Muscle layer of colon (tissue), 2 donors: ENCODE measurements at regions not wholly inside any gene's neighbourhood (a gene's known extent, or its start where the extent isn't known, plus 50 kb on each side); places are given as distances from the start of the nearest gene placed in this dataset.
"Not testable (repeated sequence)": the region's sequence is repeated elsewhere in the genome, so short reads cannot be mapped to it uniquely, and the experiment has no call there.

Source experiments
- H3K27ac ChIP-seq: one replicate; pipeline ENCODE4 v1.7.0; 2013; ENCODE audit warnings: low read depth, mild to moderate bottlenecking, low read length, moderate library complexity
- H3K27me3 ChIP-seq, 2 donors: one replicate each; pipeline ENCODE4 v1.7.0; 2013; ENCODE audit warnings: low read length in 2 of 2, mild to moderate bottlenecking in 2 of 2; ENCODE audit not compliant: insufficient read depth in 2 of 2, control insufficient read depth in 1 of 2
- H3K36me3 ChIP-seq: one replicate; pipeline ENCODE4 v1.7.0; 2013; ENCODE audit warnings: mild to moderate bottlenecking, low read length; ENCODE audit not compliant: insufficient read depth
- H3K4me1 ChIP-seq: one replicate; pipeline ENCODE4 v1.7.0; 2013; ENCODE audit warnings: mild to moderate bottlenecking, low read length; ENCODE audit not compliant: insufficient read depth
- H3K4me3 ChIP-seq, 2 donors: one replicate each; pipeline ENCODE4 v1.7.0; 2013; ENCODE audit warnings: low read length in 2 of 2, low read depth in 1 of 2, mild to moderate bottlenecking in 1 of 2, moderate library complexity in 1 of 2
- H3K9ac ChIP-seq: one replicate; pipeline ENCODE4 v1.7.0; 2013; ENCODE audit warnings: low read length
- H3K9me3 ChIP-seq: one replicate; pipeline ENCODE4 v1.7.0; 2013; ENCODE audit warnings: mild to moderate bottlenecking, low read length
- donor health status: abdominal sarcoma.
- donor health status: Adenocarcinoma of cecum.

DNA sequence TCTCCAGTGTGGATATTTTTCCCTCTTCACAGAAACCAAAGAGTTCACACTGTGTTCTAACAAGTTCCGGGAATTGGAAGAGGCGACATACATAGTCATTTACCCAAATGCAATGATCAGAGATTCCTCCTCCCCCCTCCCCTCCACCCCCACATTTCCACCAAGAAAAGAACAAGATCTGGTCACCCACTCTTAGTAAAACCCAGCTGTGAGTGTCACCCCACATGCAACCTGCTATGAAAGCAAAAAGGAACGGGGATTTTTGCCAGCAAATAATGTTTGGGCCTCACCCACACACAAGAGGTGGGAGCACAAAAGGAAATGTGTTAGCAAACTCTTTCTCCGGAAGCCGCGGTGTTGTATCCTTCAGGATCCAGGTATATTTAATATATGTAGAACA is 745.0 kb upstream of the AUTS2 start:
- Histone ChIP-seq H3K27ac (no peak overlapping the region), H3K4me3 (no peak overlapping the region), H3K4me1 (no peaks in the 10 kb centered on the region), H3K9ac (no peak overlapping the region), H3K27me3 (no peaks in the 10 kb centered on the region), H3K9me3 (no peaks in the 10 kb centered on the region), H3K36me3 (no peaks in the 10 kb centered on the region)

DNA sequence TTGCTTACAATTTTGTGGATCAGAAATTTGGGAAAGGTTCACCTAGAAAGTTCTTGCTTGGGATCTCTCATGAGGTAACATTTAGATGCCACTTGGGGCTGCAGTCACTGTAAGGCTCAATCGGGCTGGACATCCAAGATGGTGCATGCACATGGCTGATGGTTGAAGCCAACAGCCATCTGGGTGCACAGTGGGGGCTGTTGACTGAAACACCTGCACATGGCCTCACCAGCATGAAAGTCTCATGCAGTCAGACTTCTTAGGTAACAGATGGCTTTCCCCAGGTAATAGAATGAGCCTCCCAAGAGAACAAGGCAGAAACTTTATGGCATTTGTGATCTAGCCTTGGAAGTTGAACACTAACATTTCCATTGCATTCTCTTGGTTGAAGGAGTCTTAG is 740.7 kb upstream of the AUTS2 start:
- no peak overlapping the region for H3K4me3 ChIP-seq
- no peak overlapping the region for H3K9ac ChIP-seq
- no peaks in the 10 kb centered on the region for H3K9me3 ChIP-seq
- no peaks in the 10 kb centered on the region for H3K36me3 ChIP-seq
- H3K4me1 ChIP-seq, result no peaks in the 10 kb centered on the region
- no peak overlapping the region for H3K27ac ChIP-seq
- no peaks in the 10 kb centered on the region for H3K27me3 ChIP-seq

- no peaks in the 10 kb centered on the region for H3K9me3 ChIP-seq
- no peaks in the 10 kb centered on the region for H3K27me3 ChIP-seq
- no peaks in the 10 kb centered on the region for H3K36me3 ChIP-seq
- H3K27ac ChIP-seq, result no peak overlapping the region
- H3K9ac ChIP-seq, result no peak overlapping the region
- H3K4me1 ChIP-seq, result no peaks in the 10 kb centered on the region
- H3K4me3 ChIP-seq, result no peak overlapping the region
These were observed 739.8 kb upstream of the AUTS2 start for GRCh38 chr7:68858497-68858896.

DNA sequence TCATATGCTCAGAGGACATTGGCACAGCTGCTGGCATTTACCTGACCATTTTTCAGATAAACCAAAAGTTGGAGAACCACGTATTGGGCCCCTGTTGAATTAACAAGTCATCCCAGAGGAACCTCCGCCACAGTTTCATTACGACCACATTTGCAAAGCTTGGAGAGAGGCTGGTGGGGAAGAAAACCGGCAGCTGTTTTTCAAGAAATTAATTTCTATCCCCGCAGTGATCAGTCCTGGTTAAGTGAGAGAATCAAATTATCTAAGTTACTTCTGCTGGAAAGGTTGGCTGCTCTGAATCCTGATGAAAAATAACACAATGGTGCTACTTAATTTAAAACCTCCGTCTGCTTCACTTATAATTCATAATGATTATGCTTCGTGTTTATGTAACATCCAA is 737.1 kb upstream of the AUTS2 start:
- Histone ChIP-seq H3K4me3 (no peak overlapping the region), H3K9me3 (no peaks in the 10 kb centered on the region), H3K36me3 (no peaks in the 10 kb centered on the region), H3K27ac (no peak overlapping the region), H3K4me1 (no peaks in the 10 kb centered on the region), H3K9ac (no peak overlapping the region), H3K27me3 (no peaks in the 10 kb centered on the region)

DNA sequence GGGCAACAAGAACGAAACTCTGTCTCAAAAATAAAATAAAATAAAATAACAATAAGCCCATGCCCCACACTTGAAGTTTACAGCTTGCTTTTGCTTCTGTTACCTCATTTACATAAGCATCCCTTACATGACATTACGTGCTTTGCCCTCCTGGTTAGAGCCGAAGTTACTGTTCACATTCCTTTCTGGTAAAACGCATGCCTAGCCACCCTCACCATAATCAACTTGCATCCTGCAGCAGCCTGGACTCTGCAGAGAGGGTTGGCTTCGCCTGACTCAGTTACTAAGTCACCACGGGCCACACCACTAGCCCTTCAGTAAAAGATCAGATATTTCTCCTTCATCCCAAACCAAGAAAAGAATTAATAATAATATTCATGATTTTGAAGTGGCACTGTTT is 736.0 kb upstream of the AUTS2 start:
- Histone ChIP-seq H3K36me3 (no peaks in the 10 kb centered on the region), H3K9me3 (no peaks in the 10 kb centered on the region), H3K9ac (no peak overlapping the region), H3K4me3 (no peak overlapping the region), H3K27ac (no peak overlapping the region), H3K4me1 (no peaks in the 10 kb centered on the region), H3K27me3 (no peaks in the 10 kb centered on the region)

DNA sequence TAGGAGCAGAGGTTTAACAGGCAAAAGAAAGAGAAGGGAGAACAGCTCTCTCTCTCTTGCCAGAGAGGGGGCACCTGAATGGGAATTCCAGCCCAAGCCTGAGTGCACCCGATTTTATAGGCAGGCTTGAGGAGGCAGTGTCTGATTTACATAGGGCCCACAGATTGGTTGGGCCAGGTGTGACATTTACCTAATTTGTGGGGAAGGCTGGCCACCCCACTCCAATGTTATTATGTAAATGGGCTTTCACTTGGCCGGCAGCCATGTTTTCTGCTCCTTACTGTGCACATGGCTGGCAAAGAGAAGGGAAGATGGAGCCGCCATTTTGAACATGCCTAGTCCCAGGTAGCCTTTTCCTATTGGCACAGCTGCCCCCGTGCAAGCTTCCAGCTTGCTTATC is 735.5 kb upstream of the AUTS2 start:
- H3K36me3 ChIP-seq, result no peaks in the 10 kb centered on the region
- no peaks in the 10 kb centered on the region for H3K9me3 ChIP-seq
- H3K27me3 ChIP-seq, result no peaks in the 10 kb centered on the region
- no peak overlapping the region for H3K4me3 ChIP-seq
- H3K27ac ChIP-seq, result no peak overlapping the region
- H3K4me1 ChIP-seq, result no peaks in the 10 kb centered on the region
- no peak overlapping the region for H3K9ac ChIP-seq

- Histone ChIP-seq H3K9me3 (no peaks in the 10 kb centered on the region), H3K4me3 (no peak overlapping the region), H3K27ac (no peak overlapping the region), H3K36me3 (no peaks in the 10 kb centered on the region), H3K4me1 (no peaks in the 10 kb centered on the region), H3K27me3 (no peaks in the 10 kb centered on the region), H3K9ac (no peak overlapping the region)
These were observed 732.7 kb upstream of the AUTS2 start for GRCh38 chr7:68865351-68866199.

DNA sequence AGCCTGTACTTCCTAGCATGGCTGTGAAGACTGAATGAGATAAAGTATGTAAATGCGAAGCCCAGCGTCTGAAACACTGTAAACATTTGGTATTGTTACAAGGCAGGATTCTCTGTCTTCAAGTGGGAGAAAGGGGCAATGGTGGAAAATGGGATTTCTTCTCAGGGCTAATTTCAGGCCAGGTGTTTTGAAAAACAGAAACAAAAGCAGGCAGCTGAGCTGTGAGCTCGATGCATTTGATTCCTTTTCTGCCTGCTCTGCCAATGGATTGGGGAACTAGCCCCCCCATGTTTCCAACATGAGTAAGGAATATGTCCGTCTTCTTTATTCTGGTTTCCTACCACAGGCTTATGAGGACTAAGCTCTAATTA is 732.1 kb upstream of the AUTS2 start:
- Histone ChIP-seq H3K9ac (no peak overlapping the region), H3K4me1 (no peaks in the 10 kb centered on the region), H3K27me3 (no peaks in the 10 kb centered on the region), H3K36me3 (no peaks in the 10 kb centered on the region), H3K27ac (no peak overlapping the region), H3K4me3 (no peak overlapping the region), H3K9me3 (no peaks in the 10 kb centered on the region)

DNA sequence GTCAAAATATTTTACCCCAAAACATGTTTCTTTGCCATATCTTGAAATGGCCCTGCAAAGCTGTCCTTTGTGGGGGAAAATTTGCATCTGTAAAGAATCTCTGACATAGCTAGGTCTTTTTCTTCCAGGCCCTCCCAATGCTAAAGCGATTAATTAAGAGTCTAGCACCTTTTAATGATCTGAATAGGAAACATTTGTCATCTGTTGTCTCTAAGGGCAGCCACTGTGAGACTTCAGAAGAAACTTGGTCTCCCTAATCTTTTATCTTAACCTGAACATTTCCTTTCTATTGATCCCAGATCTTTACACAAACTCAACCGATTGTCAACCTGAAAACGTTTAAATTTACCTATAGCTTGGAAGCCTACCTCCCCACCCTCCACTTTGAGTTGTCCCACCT is 731.6 kb upstream of the AUTS2 start:
- not testable (repeated sequence) for H3K9ac ChIP-seq, H3K9me3 ChIP-seq, H3K4me1 ChIP-seq, H3K27ac ChIP-seq, H3K27me3 ChIP-seq, H3K36me3 ChIP-seq, H3K4me3 ChIP-seq

- Histone ChIP-seq H3K9ac (no peak overlapping the region), H3K27me3 (no peaks in the 10 kb centered on the region), H3K4me3 (no peak overlapping the region), H3K4me1 (no peaks in the 10 kb centered on the region), H3K36me3 (no peaks in the 10 kb centered on the region), H3K27ac (no peak overlapping the region), H3K9me3 (no peaks in the 10 kb centered on the region)
These were observed 729.3 kb upstream of the AUTS2 start for GRCh38 chr7:68868978-68869377.

DNA sequence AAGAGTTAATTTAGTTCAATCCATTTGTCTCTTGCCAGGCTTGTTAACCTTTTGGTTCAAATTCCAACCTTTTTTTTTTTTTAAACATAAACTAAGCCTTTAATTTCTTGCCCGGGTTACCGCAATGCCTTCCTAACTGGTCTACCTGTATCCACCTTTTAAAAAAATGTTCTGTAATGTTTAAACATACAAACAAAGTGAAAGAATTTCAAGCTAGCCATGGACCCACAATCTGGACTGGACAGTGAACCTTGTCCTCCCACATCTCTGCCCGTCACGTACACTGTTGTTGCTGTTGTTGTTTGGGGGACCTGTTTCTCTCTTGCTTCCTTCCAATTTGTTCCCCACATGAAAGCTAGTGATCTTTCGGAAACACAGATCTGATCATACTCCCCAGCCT is 724.7 kb upstream of the AUTS2 start:
- no peak overlapping the region for H3K4me3 ChIP-seq
- H3K36me3 ChIP-seq, result no peaks in the 10 kb centered on the region
- H3K9ac ChIP-seq, result no peak overlapping the region
- H3K27me3 ChIP-seq, result no peaks in the 10 kb centered on the region
- no peaks in the 10 kb centered on the region for H3K9me3 ChIP-seq
- no peak overlapping the region for H3K27ac ChIP-seq
- H3K4me1 ChIP-seq, result no peaks in the 10 kb centered on the region

- H3K4me3 ChIP-seq, result no peak overlapping the region
These were observed 722.4 kb upstream of the AUTS2 start for GRCh38 chr7:68875857-68876256.

More at GRCh38 chr7:68875857-68876256, 722.4 kb upstream of the AUTS2 start:
- H3K27ac ChIP-seq, result no peak overlapping the region
- H3K9ac ChIP-seq, result no peak overlapping the region
- no peaks in the 10 kb centered on the region for H3K27me3 ChIP-seq
- no peaks in the 10 kb centered on the region for H3K36me3 ChIP-seq
- H3K9me3 ChIP-seq, result no peaks in the 10 kb centered on the region
- H3K4me1 ChIP-seq, result no peaks in the 10 kb centered on the region
